NCI-H2107 treated with DMSO at 0.1 percent for 48 hours (cell line): ENCODE measurements at regions not wholly inside any gene's neighbourhood (a gene's known extent, or its start where the extent isn't known, plus 50 kb on each side); places are given as distances from the start of the nearest gene placed in this dataset.

ENCODE experiments used
- DNase-seq: peaks from one replicate; lab custom pipeline; 2025; ENCODE audit not compliant: unreplicated experiment; lab: John Stamatoyannopoulos, UW

- DNase-seq: no peak
These were observed 1070.2 kb upstream of the NXPH2 start for GRCh38 chr2:139850254-139850890.

- DNase-seq: no peak
These were observed 1056.6 kb upstream of the NXPH2 start for GRCh38 chr2:139836769-139837168.

- no peak for DNase-seq
These were observed 1054.9 kb upstream of the NXPH2 start for GRCh38 chr2:139835101-139835500.

GRCh38 chr2:139828011-139828410, 1047.8 kb upstream of the NXPH2 start:
- DNase-seq: no peak

- DNase-seq: no peak
These were observed 1045.5 kb upstream of the NXPH2 start for GRCh38 chr2:139825726-139826125.

GRCh38 chr2:139819273-139819796, 1039.1 kb upstream of the NXPH2 start:
- no peak for DNase-seq

GRCh38 chr2:139814458-139814857, 1034.3 kb upstream of the NXPH2 start:
- DNase-seq: no peak

GRCh38 chr2:139813340-139813739, 1033.2 kb upstream of the NXPH2 start:
- DNase-seq: no peak

- no peak for DNase-seq
These were observed 1025.3 kb upstream of the NXPH2 start for GRCh38 chr2:139805441-139805840.

- no peak for DNase-seq
These were observed 1018.2 kb upstream of the NXPH2 start for GRCh38 chr2:139798391-139798790.

DNA sequence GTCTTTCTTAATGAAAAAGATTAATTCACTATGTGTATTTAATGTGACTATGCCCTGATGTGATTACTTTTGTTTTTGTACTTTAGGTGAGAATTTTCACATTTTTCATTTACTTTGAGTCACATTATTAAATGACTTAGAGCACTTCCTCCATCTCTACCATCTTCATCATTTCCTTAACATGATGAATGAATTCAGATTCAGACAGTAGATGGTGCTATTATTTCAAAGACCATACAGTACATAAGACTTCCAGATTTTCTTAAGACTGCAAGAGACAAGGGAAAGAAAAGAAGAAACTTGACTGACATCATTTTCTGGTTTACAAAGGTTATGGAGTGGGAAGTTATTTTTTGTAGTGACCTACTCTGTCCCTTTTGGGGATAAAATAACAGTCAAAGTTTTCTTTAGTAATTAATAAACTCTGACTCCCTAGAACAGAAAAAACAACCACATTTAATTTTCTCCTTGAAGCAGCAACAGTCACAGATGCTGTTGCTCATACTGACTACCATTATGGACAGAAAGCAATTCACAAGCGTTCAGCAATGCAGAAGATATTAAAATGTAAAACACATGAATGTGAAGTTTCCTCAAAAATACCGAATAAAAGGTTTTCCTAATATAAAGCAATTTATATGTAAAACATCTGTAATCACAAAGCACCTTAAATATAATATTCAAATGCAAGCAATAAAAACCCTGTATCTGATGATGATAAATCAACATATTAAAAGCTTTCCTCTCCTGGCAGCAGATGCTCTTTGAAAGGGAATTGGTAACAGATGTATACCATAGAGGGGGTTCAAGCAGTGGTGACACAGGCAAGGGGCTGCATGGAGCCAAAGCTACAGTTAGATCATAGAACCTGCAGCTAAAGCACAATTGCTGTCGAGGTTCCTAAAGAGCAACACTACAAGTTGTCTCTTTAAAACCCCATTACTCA, 1010.9 kb upstream of the NXPH2 start:
- DNase-seq: no peak

- DNase-seq: no peak
These were observed 1009.9 kb upstream of the NXPH2 start for GRCh38 chr2:139790136-139790535.

DNA sequence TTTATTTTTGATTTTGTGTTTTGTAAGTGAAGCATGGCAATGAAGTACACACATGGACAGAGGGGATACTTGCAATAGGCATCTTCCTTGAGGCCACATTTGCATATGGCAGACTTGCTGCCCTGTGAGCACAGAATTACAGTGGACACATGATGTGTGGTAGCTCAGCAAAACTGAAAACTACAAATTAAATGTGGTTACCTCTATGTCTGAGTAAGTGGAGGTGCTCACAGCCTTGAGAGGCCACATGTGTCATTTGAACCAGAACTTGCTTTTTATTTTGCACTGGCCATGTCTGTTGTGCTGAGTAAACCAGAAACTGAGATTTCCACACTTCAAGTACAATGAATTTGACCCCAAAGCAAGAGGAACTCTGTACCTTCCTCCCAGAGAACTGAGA, 998.5 kb upstream of the NXPH2 start:
- no peak for DNase-seq

GRCh38 chr2:139773720-139774277, 993.6 kb upstream of the NXPH2 start:
- DNase-seq: no peak

DNA sequence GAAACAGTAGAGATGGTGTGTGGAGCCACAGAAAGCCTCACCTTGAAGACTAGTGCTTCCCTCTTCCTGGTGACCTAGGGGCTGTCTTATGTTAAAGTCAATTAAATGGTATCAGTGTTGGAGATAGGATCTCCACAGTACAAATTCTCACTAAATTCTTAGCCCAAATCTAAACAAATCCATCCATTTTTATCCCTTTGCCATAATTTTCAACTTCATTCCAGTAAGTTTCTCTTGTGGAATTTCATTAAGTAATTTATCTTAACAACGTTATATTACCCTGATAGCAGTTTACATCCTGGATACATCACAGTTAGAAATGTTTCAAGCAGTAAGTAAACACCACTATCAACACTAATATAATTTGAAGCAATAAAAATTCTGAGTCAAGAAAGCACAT, 989.4 kb upstream of the NXPH2 start:
- DNase-seq: no peak

DNA sequence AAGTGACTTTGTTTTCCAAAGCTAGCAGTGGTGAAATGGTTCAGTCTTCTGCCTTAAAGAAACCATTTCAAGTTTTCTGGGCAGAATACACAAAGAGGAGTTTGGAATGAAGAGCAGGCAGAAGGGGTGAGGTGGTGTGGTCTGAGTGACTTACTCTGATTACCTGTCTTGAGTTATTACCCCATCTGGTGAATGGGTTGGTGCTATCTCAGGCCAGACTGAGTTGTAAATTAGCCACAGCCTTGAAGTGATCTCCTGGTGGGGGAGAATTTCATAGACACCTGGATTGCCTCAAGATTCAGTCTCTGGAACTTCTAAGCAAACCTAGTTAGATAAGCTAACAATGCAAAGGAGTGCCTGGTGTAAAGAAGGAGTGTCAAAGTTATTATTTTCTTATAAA, 983.5 kb upstream of the NXPH2 start:
- no peak for DNase-seq

- DNase-seq: no peak
These were observed 978.9 kb upstream of the NXPH2 start for GRCh38 chr2:139759000-139759505.

DNA sequence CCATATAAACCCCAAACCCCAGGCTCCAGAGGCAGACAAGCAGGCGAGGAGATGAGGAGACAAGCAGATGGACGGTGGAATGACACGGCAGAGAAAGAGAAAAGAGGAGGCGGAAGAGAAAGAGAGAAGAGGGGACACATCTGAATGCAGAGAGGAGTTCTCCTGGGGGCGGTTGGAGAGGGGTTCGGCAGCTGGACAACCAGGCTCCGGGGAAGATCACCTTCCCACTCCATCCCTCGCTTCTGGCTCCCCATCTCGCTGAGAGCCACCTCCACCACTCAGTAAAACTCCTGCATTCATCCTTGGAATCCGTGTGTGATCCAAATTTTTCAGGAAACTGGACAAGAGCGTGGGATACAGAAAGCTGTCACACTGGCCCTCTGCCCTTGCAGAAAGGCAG, 966.7 kb upstream of the NXPH2 start:
- no peak for DNase-seq

- DNase-seq: no peak
These were observed 964.1 kb upstream of the NXPH2 start for GRCh38 chr2:139744273-139744672.

GRCh38 chr2:139742216-139743172, 962.3 kb upstream of the NXPH2 start:
- DNase-seq: no peak

DNA sequence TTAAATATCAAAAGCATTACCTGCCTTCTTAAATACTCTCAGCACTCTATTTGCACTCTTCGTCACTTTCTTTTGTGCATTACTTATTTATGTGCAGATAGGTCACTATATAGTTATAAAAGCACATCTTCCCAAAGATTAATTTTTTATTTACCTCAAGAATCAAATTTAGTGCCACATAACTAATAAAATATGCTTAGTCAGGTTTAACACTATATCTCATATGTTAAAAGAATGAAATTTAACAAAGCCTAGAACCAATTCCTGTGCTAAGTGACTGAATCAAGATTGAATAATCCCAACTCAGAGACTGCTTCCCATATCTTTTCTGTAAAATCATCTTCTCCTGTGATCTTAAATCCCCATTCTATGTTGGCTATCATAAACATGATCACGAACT, 957.5 kb upstream of the NXPH2 start:
- DNase-seq: no peak
